Gastrocnemius medialis (tissue), 4 donors: ENCODE measurements at regions not wholly inside any gene's neighbourhood (a gene's known extent, or its start where the extent isn't known, plus 50 kb on each side); places are given as distances from the start of the nearest gene placed in this dataset.

Experiments used
- ATAC-seq, 2 donors: fragments of 150-250 bp; one replicate each; pipeline ENCODE4 v1.9.1; 2016
- DNase-seq, 2 donors: peaks; one replicate each; pipeline ENCODE4 v3.0.0-alpha.2; 2019
- H3K27ac ChIP-seq, 4 donors: fragments of 200-600 bp; sonication (generic); 1 replicate in 1 of 4; 2 replicates in 3 of 4; pipeline ENCODE4 v1.5.1; 2016 to 2018; ENCODE audit warnings: mild to moderate bottlenecking in 2 of 4, moderate library complexity in 1 of 4
- H3K27me3 ChIP-seq, 3 donors: fragments of 200-600 bp; sonication (generic) in 2 of 3; 1 replicate in 1 of 3; 2 replicates in 2 of 3; pipeline versions ENCODE4 v1.5.1 to v1.6.0; 2016 to 2019; ENCODE audit warnings: mild to moderate bottlenecking in 1 of 3, moderate library complexity in 1 of 3
- H3K36me3 ChIP-seq, 2 donors: fragments of 200-600 bp; sonication (generic) in 1 of 2; one replicate each; pipeline ENCODE4 v1.5.1; 2017 to 2018
- H3K4me1 ChIP-seq, 2 donors: fragments of 200-600 bp; sonication (generic) in 1 of 2; one replicate each; pipeline ENCODE4 v1.5.1; 2016 to 2017; ENCODE audit warnings: mild to moderate bottlenecking in 2 of 2
- H3K4me3 ChIP-seq, 4 donors: fragments of 200-600 bp; sonication (generic) in 3 of 4; 1 replicate in 1 of 4; 2 replicates in 3 of 4; pipeline ENCODE4 v1.5.1; 2016 to 2019; ENCODE audit warnings: mild to moderate bottlenecking in 2 of 4
- H3K9me3 ChIP-seq, 3 donors: fragments of 200-600 bp; sonication (generic) in 2 of 3; 1 replicate in 1 of 3; 2 replicates in 2 of 3; pipeline ENCODE4 v1.5.1; 2016 to 2019
- CTCF ChIP-seq, 5 experiments: fragments of 450-650 bp in 3 of 5; fragments of 200-600 bp in 2 of 5; sonication (generic) in 2 of 5; IDR thresholded peaks in 4 of 5; conservative IDR thresholded peaks in 1 of 5; 1 replicate in 4 of 5; 2 replicates in 1 of 5; pipeline ENCODE4 v1.5.1; 2016 to 2019; ENCODE audit warnings: antibody characterized with exemption in 5 of 5, mild to moderate bottlenecking in 3 of 5, moderate library complexity in 3 of 5
- POLR2A ChIP-seq, 2 donors: fragments of 450-650 bp; IDR thresholded peaks; one replicate each; pipeline ENCODE4 v1.6.1; 2017; ENCODE audit warnings: antibody characterized with exemption in 2 of 2, mild to moderate bottlenecking in 2 of 2, moderate library complexity in 2 of 2
- in situ Hi-C, 4 donors: fragments of 200-750 bp; cut with MboI; loops; one replicate each; pipeline versions ENCODE4 v1.15.0 to v1.8.0; 2017; ENCODE audit warnings: low sequenced_read_pairs in 4 of 4
- intact Hi-C: fragments of 100-400 bp; cut with DNase I; formaldehyde crosslinking; loops from one replicate; pipeline ENCODE4 v1.15.1; 2023; ENCODE audit warnings: low total_unique reads

GRCh38 chr12:60644076-60644475 is 1048.2 kb downstream of the SLC16A7 start:
- TF ChIP-seq POLR2A (IDR thresholded peaks at IDR 0.05): no peak
- no peak for TF ChIP-seq CTCF (IDR thresholded peaks at IDR 0.05 in 4 of 5, conservative IDR thresholded peaks at IDR 0.05 in 1 of 5)
- H3K36me3 ChIP-seq: no peaks in the 10 kb centered on the region
- ATAC-seq: no peak
- H3K27me3 ChIP-seq: no peaks in the 10 kb centered on the region
- no peaks in the 10 kb centered on the region for H3K4me1 ChIP-seq
- intact Hi-C loops (no loop called here), in situ Hi-C loops (no loop called here)
- no peak overlapping the region for H3K4me3 ChIP-seq
- H3K9me3 ChIP-seq: no peaks in the 10 kb centered on the region
- DNase-seq: no peak
- no peak overlapping the region for H3K27ac ChIP-seq

DNA sequence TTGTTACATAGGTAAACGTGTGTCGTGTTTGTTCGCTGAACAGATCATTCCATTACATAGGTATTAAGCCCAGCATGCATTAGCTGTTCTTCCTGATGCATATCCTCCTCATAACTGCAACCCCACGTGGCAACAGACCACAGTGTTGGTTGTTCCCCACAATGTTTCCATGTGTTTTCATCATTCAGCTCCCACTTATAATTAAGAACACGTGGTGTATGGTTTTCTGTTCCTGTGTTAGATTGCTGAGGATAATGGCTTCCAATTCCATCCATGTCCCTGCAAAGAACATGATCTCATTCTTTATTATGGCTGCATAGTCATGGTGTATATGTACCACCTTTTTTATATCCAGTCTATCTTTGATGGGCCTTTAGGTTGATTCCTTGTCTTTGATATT is 1071.1 kb downstream of the SLC16A7 start:
- in situ Hi-C loops (no loop called here), intact Hi-C loops (no loop called here)
- no peaks in the 10 kb centered on the region for H3K36me3 ChIP-seq
- TF ChIP-seq POLR2A (IDR thresholded peaks at IDR 0.05) (no peak), CTCF (IDR thresholded peaks at IDR 0.05 in 4 of 5, conservative IDR thresholded peaks at IDR 0.05 in 1 of 5) (no peak)
- H3K27ac ChIP-seq: no peak overlapping the region
- no peaks in the 10 kb centered on the region for H3K27me3 ChIP-seq
- H3K9me3 ChIP-seq: no peaks in the 10 kb centered on the region
- H3K4me1 ChIP-seq: no peaks in the 10 kb centered on the region
- H3K4me3 ChIP-seq: no peak overlapping the region
- DNase-seq (no peak), ATAC-seq (no peak)

DNA sequence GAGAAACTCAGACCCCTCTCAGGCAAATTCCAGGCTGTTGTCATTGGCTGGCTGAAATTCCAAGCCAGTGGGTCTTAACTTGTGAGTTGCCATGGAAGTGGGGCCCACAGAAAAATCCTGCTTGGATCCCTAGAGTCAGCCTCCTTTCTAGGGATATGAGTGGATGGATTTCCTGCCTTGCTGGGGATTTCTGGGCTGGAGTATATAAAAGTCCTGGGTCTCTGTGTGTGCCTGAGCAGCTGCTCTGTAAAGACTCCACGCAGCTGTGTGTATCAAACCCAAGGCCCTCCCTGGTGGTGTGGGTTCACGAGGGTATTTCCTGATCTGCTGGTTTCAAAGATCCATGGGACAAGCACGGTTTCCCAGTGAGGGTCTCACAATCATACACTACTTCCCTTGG is 1077.1 kb downstream of the SLC16A7 start:
- DNase-seq (no peak), ATAC-seq (no peak)
- Histone ChIP-seq H3K4me3 (no peak overlapping the region), H3K9me3 (no peaks in the 10 kb centered on the region), H3K4me1 (no peaks in the 10 kb centered on the region), H3K27ac (no peak overlapping the region), H3K36me3 (no peaks in the 10 kb centered on the region), H3K27me3 (no peaks in the 10 kb centered on the region)
- intact Hi-C loops (no loop called here), in situ Hi-C loops (no loop called here)
- TF ChIP-seq CTCF (IDR thresholded peaks at IDR 0.05 in 4 of 5, conservative IDR thresholded peaks at IDR 0.05 in 1 of 5) (no peak), POLR2A (IDR thresholded peaks at IDR 0.05) (no peak)

GRCh38 chr12:60684988-60685655 is 1089.3 kb downstream of the SLC16A7 start:
- H3K9me3 ChIP-seq: no peaks in the 10 kb centered on the region
- intact Hi-C loops: no loop called here
- no peak overlapping the region for H3K4me3 ChIP-seq
- H3K36me3 ChIP-seq: no peaks in the 10 kb centered on the region
- no peak overlapping the region for H3K27ac ChIP-seq
- in situ Hi-C loops: no loop called here
- no peaks in the 10 kb centered on the region for H3K4me1 ChIP-seq
- DNase-seq: no peak
- no peak for TF ChIP-seq CTCF (IDR thresholded peaks at IDR 0.05 in 4 of 5, conservative IDR thresholded peaks at IDR 0.05 in 1 of 5)
- TF ChIP-seq POLR2A (IDR thresholded peaks at IDR 0.05): no peak
- H3K27me3 ChIP-seq: no peaks in the 10 kb centered on the region
- ATAC-seq: no peak

- DNase-seq (no peak), ATAC-seq (no peak)
- Histone ChIP-seq H3K9me3 (no peaks in the 10 kb centered on the region), H3K4me3 (no peak overlapping the region), H3K36me3 (no peaks in the 10 kb centered on the region), H3K27ac (no peak overlapping the region), H3K27me3 (no peaks in the 10 kb centered on the region), H3K4me1 (no peaks in the 10 kb centered on the region)
- intact Hi-C loops (no loop called here), in situ Hi-C loops (no loop called here)
- TF ChIP-seq CTCF (IDR thresholded peaks at IDR 0.05 in 4 of 5, conservative IDR thresholded peaks at IDR 0.05 in 1 of 5) (no peak), POLR2A (IDR thresholded peaks at IDR 0.05) (no peak)
Measured at GRCh38 chr12:60689137-60689536, 1093.3 kb downstream of the SLC16A7 start.
